H1 (cell line): ENCODE measurements at regions not wholly inside any gene's neighbourhood (a gene's known extent, or its start where the extent isn't known, plus 50 kb on each side); places are given as distances from the start of the nearest gene placed in this dataset.

Source experiments
- CTCF ChIA-PET: fragments of 300-600 bp; sonication (Branson Sonifier 250); formaldehyde crosslinking; loops from one replicate; lab custom pipeline; 2021; ENCODE audit not compliant: partially characterized antibody; lab: Charles Lee
- POLR2A ChIA-PET: fragments of 300-600 bp; sonication (Branson Sonifier 250); formaldehyde crosslinking; loops from one replicate; lab custom pipeline; 2021; ENCODE audit warnings: inconsistent platforms; ENCODE audit not compliant: partially characterized antibody; lab: Charles Lee
- DNase-seq, 2 experiments: peaks; one replicate each; pipeline versions ENCODE4 v3.0.0 to v3.0.0-alpha.2; 2010 to 2022; ENCODE audit warnings: low spot score in 2 of 2, low read depth in 1 of 2, mixed read lengths in 1 of 2
- FAIRE-seq: peaks from 2 replicates; lab custom pipeline; 2011; peaks lifted over from hg19 to GRCh38; lab: Jason Lieb, UNC
- H2AFZ ChIP-seq: 2 replicates; pipeline ENCODE4 v1.8.1; 2012; ENCODE audit warnings: low read length, inconsistent platforms
- H2AK5ac ChIP-seq: 2 replicates; pipeline ENCODE4 v1.6.1; 2013; ENCODE audit warnings: low read depth, low read length
- H2BK120ac ChIP-seq: replicated peaks from 2 replicates; pipeline ENCODE3; 2013; ENCODE audit warnings: low read depth, low read length, inconsistent platforms
- H2BK12ac ChIP-seq: 2 replicates; pipeline ENCODE4 v1.6.1; 2013; ENCODE audit warnings: low read depth, low read length
- H2BK15ac ChIP-seq: 2 replicates; pipeline ENCODE4 v1.6.1; 2013; ENCODE audit warnings: low read length
- H2BK20ac ChIP-seq: 2 replicates; pipeline ENCODE4 v1.6.1; 2013; ENCODE audit warnings: low read length
- H2BK5ac ChIP-seq: 2 replicates; pipeline ENCODE4 v1.6.1; 2013; ENCODE audit warnings: low read depth, low read length
- H3K14ac ChIP-seq: 2 replicates; pipeline ENCODE4 v1.6.1; 2013; ENCODE audit warnings: inconsistent platforms; ENCODE audit not compliant: insufficient read length
- H3K18ac ChIP-seq: 2 replicates; pipeline ENCODE4 v1.6.1; 2013; ENCODE audit warnings: low read length; ENCODE audit errors: extremely low read depth
- H3K23ac ChIP-seq: 2 replicates; pipeline ENCODE4 v1.6.1; 2013; ENCODE audit warnings: inconsistent platforms; ENCODE audit not compliant: insufficient read length
- H3K23me2 ChIP-seq: 2 replicates; pipeline ENCODE4 v1.6.1; 2013; ENCODE audit warnings: low read depth, low read length
- H3K27ac ChIP-seq: 2 replicates; pipeline ENCODE4 v1.6.1; 2011; ENCODE audit warnings: low read depth, low read length, inconsistent platforms
- H3K27me3 ChIP-seq, 4 experiments: replicated peaks in 1 of 4; 1 replicate in 1 of 4; 2 replicates in 3 of 4; pipeline versions ENCODE4 v1.6.1 to v1.8.1; 2011 to 2013; ENCODE audit warnings: low read length in 3 of 4, mild to moderate bottlenecking in 3 of 4, inconsistent platforms in 2 of 4, mixed read lengths in 2 of 4, moderate library complexity in 1 of 4; ENCODE audit not compliant: control insufficient read depth in 3 of 4, insufficient read depth in 3 of 4; ENCODE audit errors: extremely low read depth in 1 of 4
- H3K36me3 ChIP-seq, 4 experiments: 2 replicates each; pipeline versions ENCODE4 v1.6.1 to v1.8.1; 2011 to 2013; ENCODE audit warnings: mild to moderate bottlenecking in 4 of 4, low read length in 3 of 4, moderate library complexity in 2 of 4, control low read depth in 1 of 4, inconsistent platforms in 1 of 4; ENCODE audit not compliant: insufficient read depth in 4 of 4, control insufficient read depth in 2 of 4
- H3K4ac ChIP-seq: replicated peaks from 2 replicates; pipeline ENCODE3; 2013; ENCODE audit warnings: low read length, low read depth, mixed read lengths, inconsistent platforms; ENCODE audit not compliant: insufficient read length
- H3K4me1 ChIP-seq, 4 experiments: replicated peaks in 1 of 4; 1 replicate in 1 of 4; 2 replicates in 3 of 4; pipeline versions ENCODE4 v1.6.1 to v1.8.1; 2011 to 2013; ENCODE audit warnings: low read length in 3 of 4, inconsistent platforms in 2 of 4, mixed read lengths in 1 of 4; ENCODE audit not compliant: insufficient read depth in 4 of 4, control insufficient read depth in 3 of 4
- H3K4me2 ChIP-seq, 2 experiments: 2 replicates each; pipeline versions ENCODE4 v1.6.1 to v1.8.1; 2011 to 2013; ENCODE audit warnings: low read depth in 2 of 2, low read length in 2 of 2, control low read depth in 1 of 2, inconsistent platforms in 1 of 2, mild to moderate bottlenecking in 1 of 2; ENCODE audit not compliant: insufficient read depth in 1 of 2
- H3K4me3 ChIP-seq, 4 experiments: fragments of 200-600, 300-600 bp in 1 of 4; sonication (generic), shearing (Covaris generic), sonication (Bioruptor Twin) in 1 of 4; 2 replicates each; pipeline versions ENCODE4 v1.5.1 to v1.8.1; 2011 to 2016; ENCODE audit warnings: low read length in 4 of 4, low read depth in 3 of 4, control low read depth in 2 of 4, inconsistent platforms in 2 of 4, mild to moderate bottlenecking in 2 of 4, mixed read lengths in 1 of 4, moderate library complexity in 1 of 4; ENCODE audit not compliant: insufficient read depth in 2 of 4; ENCODE audit errors: extremely low read depth in 1 of 4
- H3K56ac ChIP-seq: replicated peaks from 2 replicates; pipeline ENCODE3; 2013; ENCODE audit warnings: low read depth, mild to moderate bottlenecking, mixed read lengths, low read length, inconsistent platforms; ENCODE audit not compliant: insufficient read length
- H3K79me1 ChIP-seq: 2 replicates; pipeline ENCODE4 v1.6.1; 2013; ENCODE audit warnings: low read depth, low read length, control low read depth
- H3K79me2 ChIP-seq, 2 experiments: 2 replicates each; pipeline versions ENCODE4 v1.6.1 to v1.8.1; 2012 to 2013; ENCODE audit warnings: low read length in 2 of 2, mild to moderate bottlenecking in 2 of 2, inconsistent platforms in 1 of 2; ENCODE audit not compliant: insufficient read depth in 2 of 2, control insufficient read depth in 1 of 2
- H3K9ac ChIP-seq, 4 experiments: replicated peaks in 1 of 4; 1 replicate in 1 of 4; 2 replicates in 3 of 4; pipeline versions ENCODE4 v1.6.1 to v1.8.1; 2011 to 2013; ENCODE audit warnings: low read depth in 3 of 4, low read length in 3 of 4, control low read depth in 2 of 4, mild to moderate bottlenecking in 2 of 4, moderate library complexity in 2 of 4, inconsistent platforms in 1 of 4; ENCODE audit errors: extremely low read depth in 1 of 4
- H3K9me3 ChIP-seq, 2 experiments: 2 replicates each; pipeline versions ENCODE4 v1.6.1 to v1.8.1; 2012 to 2013; ENCODE audit warnings: mild to moderate bottlenecking in 2 of 2, moderate library complexity in 2 of 2, control low read depth in 1 of 2, inconsistent platforms in 1 of 2, low read depth in 1 of 2, low read length in 1 of 2, mixed read lengths in 1 of 2; ENCODE audit not compliant: insufficient read depth in 2 of 2
- H4K20me1 ChIP-seq, 2 experiments: replicated peaks in 1 of 2; 2 replicates each; pipeline versions ENCODE3 to v1.8.1; 2011 to 2013; ENCODE audit warnings: inconsistent platforms in 2 of 2, low read length in 2 of 2, mild to moderate bottlenecking in 1 of 2; ENCODE audit not compliant: insufficient read depth in 2 of 2, control insufficient read depth in 1 of 2
- H4K5ac ChIP-seq: 2 replicates; pipeline ENCODE4 v1.6.1; 2013; ENCODE audit warnings: low read length, low read depth, mixed read lengths, inconsistent platforms; ENCODE audit not compliant: insufficient read length
- H4K8ac ChIP-seq: 2 replicates; pipeline ENCODE4 v1.8.0; 2013; ENCODE audit warnings: mild to moderate bottlenecking, moderate library complexity, low read length, inconsistent platforms; ENCODE audit not compliant: insufficient read depth; ENCODE audit errors: extremely low read depth
- H4K91ac ChIP-seq: replicated peaks from 2 replicates; pipeline ENCODE3; 2013; ENCODE audit warnings: low read length, mixed read lengths, inconsistent platforms; ENCODE audit not compliant: insufficient read length
- CHD1 ChIP-seq: IDR thresholded peaks from 2 replicates; pipeline ENCODE4 v1.6.1; 2012; ENCODE audit warnings: low read depth, low read length, improper control_type of control experiment
- EGR1 ChIP-seq: IDR thresholded peaks from 2 replicates; pipeline ENCODE4 v1.6.1; 2011; ENCODE audit warnings: low read depth, low read length, borderline replicate concordance
- RXRA ChIP-seq: IDR thresholded peaks from 2 replicates; pipeline ENCODE4 v1.6.1; 2011; ENCODE audit warnings: low read depth, mild to moderate bottlenecking, low read length, moderate library complexity; ENCODE audit not compliant: insufficient read depth
- WGBS, 2 experiments: shearing (Covaris generic) in 1 of 2; methylation state at CpG; one replicate each; pipeline versions ENCODE4 v1.1.6 to v1.1.7; 2013 to 2015; ENCODE audit warnings: low lambda C conversion rate in 2 of 2, mixed read lengths in 2 of 2, inconsistent platforms in 1 of 2, low coverage in 1 of 2, missing lambda C conversion rate in 1 of 2; ENCODE audit not compliant: insufficient replicate concordance in 2 of 2, insufficient coverage in 1 of 2, insufficient read length in 1 of 2; ENCODE audit errors: extremely low coverage in 1 of 2, missing lambda C conversion rate in 1 of 2; 5-methylcytosine and 5-hydroxymethylcytosine counted together

DNA sequence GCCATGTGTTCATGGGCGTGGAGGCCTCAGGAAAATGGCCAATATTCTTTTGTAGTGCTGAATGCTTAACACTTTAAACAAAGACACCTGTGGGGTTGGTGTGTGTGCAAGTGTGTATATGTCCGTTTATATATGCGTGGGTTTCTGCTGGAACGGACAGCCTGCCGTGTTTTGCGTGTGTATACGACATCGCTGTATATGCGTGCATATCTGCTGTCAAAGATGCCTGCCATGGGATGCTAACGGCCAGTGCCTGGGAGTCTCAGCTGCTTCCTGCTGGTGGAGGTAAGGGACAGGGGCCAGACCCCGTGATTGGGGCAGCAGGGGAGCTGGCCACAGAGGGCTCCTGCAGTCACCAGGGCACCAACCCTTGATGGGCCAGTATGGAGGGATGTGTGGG lies 216.3 kb upstream of the SHH start:
- Histone ChIP-seq H2AK5ac (no peak overlapping the region), H3K23me2 (peaks cover 2% of the 10 kb centered on the region; the same call in 1 of the 2 replicates), H3K9ac (no peak overlapping the region), H3K36me3 (no peaks in the 10 kb centered on the region), H4K8ac (no peak overlapping the region), H3K9me3 (no peaks in the 10 kb centered on the region), H3K4me1 (no peaks in the 10 kb centered on the region), H4K5ac (no peak overlapping the region)
- 90% methylated on average over 11 of the region's 11 CpGs; no CpG with 5 or more reads in 1 of the 2 experiments for WGBS, 2 experiments
- no peak for TF ChIP-seq EGR1
- no peak for TF ChIP-seq RXRA
- no peak for TF ChIP-seq CHD1
- TF ChIP-seq, all 59 proteins: peak for 0
- FAIRE-seq (no peak), DNase-seq (peak in 1 of 2 experiments; percentile 35)
- Histone ChIP-seq H2BK15ac (no peak overlapping the region), H3K56ac (no peak overlapping the region), H3K79me2 (no peaks in the 10 kb centered on the region), H3K4me3 (no peak overlapping the region), H3K79me1 (no peaks in the 10 kb centered on the region), H3K4me2 (no peak overlapping the region), H3K18ac (no peak overlapping the region), H3K14ac (no peak overlapping the region), H3K27ac (no peak overlapping the region), H2AFZ (no peak overlapping the region), H3K27me3 (no peaks in the 10 kb centered on the region), H3K23ac (no peak overlapping the region), H2BK12ac (no peak overlapping the region), H4K20me1 (no peaks in the 10 kb centered on the region), H2BK5ac (no peak overlapping the region), H4K91ac (no peak overlapping the region), H3K4ac (no peak overlapping the region), H2BK120ac (no peak overlapping the region), H2BK20ac (no peak overlapping the region)
- CTCF ChIA-PET, result no interaction called here
- POLR2A ChIA-PET, result no interaction called here
